Urothelium cell line (cell line): ENCODE measurements at regions not wholly inside any gene's neighbourhood (a gene's known extent, or its start where the extent isn't known, plus 50 kb on each side); places are given as distances from the start of the nearest gene placed in this dataset.
"Not testable (repeated sequence)": the region's sequence is repeated elsewhere in the genome, so short reads cannot be mapped to it uniquely, and the experiment has no call there.

Experiments used
- DNase-seq: peaks from one replicate; pipeline ENCODE4 v3.0.0; 2011; ENCODE audit warnings: low spot score, mixed read lengths
- FAIRE-seq: peaks from 2 replicates; lab custom pipeline; 2011; peaks lifted over from hg19 to GRCh38; lab: Jason Lieb, UNC

- FAIRE-seq: not testable (repeated sequence)
These were observed 1427.3 kb upstream of the SLC10A2 start for GRCh38 chr13:104493502-104493901.

DNA sequence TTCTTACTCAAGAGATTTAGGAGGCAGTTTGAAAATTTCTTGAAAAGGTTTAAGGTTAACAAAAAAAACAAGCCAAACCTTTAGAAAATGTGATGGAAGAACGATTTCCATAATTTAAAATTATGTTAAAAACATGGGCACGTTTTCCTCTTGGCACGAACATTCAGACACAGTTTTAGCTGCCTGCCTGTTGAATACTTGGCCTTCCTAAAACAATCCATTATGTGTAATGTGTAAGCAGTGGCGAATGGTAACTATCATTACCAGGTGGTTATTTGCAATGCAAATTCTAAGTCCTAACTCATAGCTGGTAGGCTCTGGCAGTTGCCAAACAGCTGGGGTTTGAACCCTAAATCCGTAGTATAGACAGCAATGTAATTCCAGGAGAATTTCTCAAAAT lies 1425.7 kb upstream of the SLC10A2 start:
- DNase-seq (no peak), FAIRE-seq (no peak)

More at GRCh38 chr13:104493502-104493901, 1427.3 kb upstream of the SLC10A2 start:
- DNase-seq: not testable (repeated sequence)

DNA sequence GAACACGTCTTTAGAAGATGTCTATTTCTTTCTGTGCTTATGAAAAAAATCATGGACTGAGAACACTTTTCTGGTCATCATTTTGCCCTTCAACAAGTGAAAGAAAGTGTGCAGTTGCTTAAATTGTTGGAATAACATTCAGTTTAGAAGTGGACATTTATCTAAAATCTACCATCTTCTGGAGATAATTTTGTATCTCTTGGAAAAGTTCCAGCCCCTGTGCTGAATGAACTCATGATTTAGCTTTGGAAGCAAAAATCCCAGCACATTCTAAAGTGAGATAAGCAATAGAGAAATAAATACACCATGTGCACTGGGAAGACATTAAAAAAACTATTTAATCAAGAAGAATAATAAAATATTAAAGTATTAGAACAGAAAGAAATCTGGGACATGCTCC lies 1420.8 kb upstream of the SLC10A2 start:
- DNase-seq (no peak), FAIRE-seq (no peak)

- DNase-seq: no peak
- FAIRE-seq: no peak
These were observed 1419.4 kb upstream of the SLC10A2 start for GRCh38 chr13:104485571-104485970.

GRCh38 chr13:104483631-104484030 lies 1417.4 kb upstream of the SLC10A2 start:
- no peak for DNase-seq
- no peak for FAIRE-seq

DNA sequence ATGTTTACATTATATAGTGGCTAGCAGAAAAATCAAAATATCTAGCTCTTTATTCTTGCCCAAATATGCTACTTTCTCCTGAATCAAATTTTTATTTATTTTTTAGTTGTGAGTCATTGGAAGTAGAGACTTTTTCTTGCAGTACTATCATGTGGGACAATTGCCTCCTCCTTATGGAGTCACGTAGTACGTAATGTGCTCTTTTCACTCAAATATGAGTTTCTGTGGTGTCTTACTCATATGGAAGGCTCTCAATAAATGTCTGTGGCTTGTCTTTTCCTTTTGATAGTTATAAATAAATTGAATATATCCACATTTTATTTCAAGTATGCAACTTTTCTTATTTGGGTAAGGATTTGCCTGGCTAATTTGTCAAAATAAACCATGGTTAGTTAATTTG lies 1411.0 kb upstream of the SLC10A2 start:
- no peak for DNase-seq
- FAIRE-seq: no peak

GRCh38 chr13:104473936-104474335 lies 1407.7 kb upstream of the SLC10A2 start:
- FAIRE-seq: no peak
- DNase-seq: no peak

- no peak for DNase-seq
- no peak for FAIRE-seq
These were observed 1399.8 kb upstream of the SLC10A2 start for GRCh38 chr13:104466016-104466415.

- no peak for DNase-seq
- no peak for FAIRE-seq
These were observed 1394.8 kb upstream of the SLC10A2 start for GRCh38 chr13:104461049-104461448.

GRCh38 chr13:104460554-104460953 lies 1394.3 kb upstream of the SLC10A2 start:
- no peak for FAIRE-seq
- DNase-seq: no peak

DNA sequence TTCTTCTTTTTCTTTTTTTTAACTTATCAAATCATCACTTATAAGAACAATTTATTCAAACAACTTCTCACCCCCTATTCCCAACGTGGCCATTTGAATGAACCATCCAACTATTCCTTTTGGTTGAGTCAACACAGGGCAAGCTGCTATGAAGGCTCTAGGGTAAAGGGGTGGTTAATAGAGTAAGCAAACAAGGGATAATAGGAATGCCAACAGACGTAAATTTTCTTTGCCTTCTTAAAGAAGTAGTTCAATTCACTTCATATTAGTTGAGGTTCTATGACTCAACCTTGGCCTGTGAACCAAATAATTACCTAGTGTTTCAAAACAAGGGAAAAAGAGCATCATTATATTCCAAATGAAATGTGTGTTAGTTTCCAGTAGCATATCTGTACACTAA lies 1383.8 kb upstream of the SLC10A2 start:
- DNase-seq (no peak), FAIRE-seq (no peak)

DNA sequence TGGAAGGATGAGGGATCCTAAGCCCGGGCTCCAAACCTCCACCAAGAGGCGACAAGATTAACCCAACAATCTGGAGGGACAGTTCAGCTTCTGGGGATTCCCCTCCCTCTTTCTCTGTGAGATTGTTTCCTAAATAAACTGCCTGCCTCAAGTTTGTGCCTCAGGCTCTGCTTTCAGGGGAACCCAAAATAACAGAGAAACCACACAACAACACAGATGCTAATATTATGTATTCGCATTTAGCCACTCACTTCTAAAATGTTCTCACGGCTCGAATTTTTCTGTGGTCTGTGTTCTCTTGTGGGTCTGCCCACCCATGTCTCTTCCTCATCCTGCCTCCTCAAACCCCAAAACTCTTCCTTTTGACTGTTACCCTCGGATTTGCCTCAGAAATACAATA lies 1381.1 kb upstream of the SLC10A2 start:
- FAIRE-seq: no peak
- DNase-seq: no peak

DNA sequence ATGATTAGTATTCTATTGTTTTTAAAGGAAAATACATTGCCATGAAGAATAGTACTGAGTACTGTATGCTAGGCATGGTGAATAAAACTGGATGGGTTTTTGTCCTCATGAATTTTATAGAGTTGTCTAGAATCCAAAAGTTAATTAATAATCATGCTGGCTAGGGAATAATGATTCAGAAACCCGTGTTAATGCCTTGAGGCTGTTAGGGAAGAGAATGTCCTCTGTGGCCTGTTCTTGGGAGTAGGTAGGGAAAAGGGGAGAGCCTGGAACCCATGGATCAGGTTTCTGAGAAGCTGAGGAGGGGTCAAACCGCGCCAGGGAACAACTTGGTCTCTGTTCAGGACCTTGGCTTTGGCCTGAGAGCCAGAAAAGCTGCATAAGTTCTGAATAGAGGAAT lies 1376.3 kb upstream of the SLC10A2 start:
- no peak for FAIRE-seq
- DNase-seq: no peak

- FAIRE-seq: no peak
These were observed 1370.3 kb upstream of the SLC10A2 start for GRCh38 chr13:104436555-104436954.

DNA sequence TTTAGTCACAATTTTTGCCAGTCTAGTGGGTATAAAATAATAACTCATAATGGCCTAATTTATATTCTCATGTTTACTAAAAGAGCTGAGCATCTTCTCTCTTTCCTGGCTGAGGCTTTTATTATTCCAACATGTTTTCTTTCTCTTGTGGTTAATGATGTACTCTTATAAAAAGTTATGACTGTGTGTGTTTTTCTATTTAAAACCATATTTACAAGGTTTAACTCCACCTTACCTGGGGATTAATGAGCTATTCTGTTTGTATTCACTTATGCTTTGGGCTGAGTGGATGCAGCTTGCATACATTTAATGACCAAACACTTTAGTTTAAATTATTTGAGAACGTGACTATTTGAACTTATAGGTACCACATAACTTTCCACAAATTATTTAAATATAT lies 1365.7 kb upstream of the SLC10A2 start:
- DNase-seq (no peak), FAIRE-seq (no peak)

More at GRCh38 chr13:104436555-104436954, 1370.3 kb upstream of the SLC10A2 start:
- no peak for DNase-seq

DNA sequence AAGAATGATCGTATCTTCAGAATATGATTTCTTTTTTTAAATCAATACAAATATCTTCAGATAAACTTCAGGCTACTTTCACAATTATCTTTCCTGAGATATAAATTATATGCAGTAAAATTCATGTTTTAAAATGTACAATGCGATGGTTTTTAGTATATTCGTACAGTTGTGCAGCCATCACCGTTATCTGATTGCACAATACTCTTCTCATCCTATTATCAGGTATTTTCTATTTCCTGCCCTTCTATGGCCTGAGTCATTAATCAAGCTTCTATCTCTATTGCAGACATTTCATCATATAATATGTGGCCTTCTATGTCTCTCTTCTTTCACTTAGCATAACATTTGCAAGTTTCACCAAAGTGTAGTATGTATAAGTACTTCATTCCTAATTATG lies 1360.2 kb upstream of the SLC10A2 start:
- no peak for FAIRE-seq
- DNase-seq: no peak

- DNase-seq (no peak), FAIRE-seq (no peak)
These were observed 1356.5 kb upstream of the SLC10A2 start for GRCh38 chr13:104422668-104423067.

- FAIRE-seq (no peak), DNase-seq (no peak)
These were observed 1350.8 kb upstream of the SLC10A2 start for GRCh38 chr13:104416973-104417372.

- FAIRE-seq (no peak), DNase-seq (no peak)
These were observed 1348.6 kb upstream of the SLC10A2 start for GRCh38 chr13:104414771-104415170.

- FAIRE-seq (no peak), DNase-seq (no peak)
These were observed 1348.0 kb upstream of the SLC10A2 start for GRCh38 chr13:104414181-104414580.

DNA sequence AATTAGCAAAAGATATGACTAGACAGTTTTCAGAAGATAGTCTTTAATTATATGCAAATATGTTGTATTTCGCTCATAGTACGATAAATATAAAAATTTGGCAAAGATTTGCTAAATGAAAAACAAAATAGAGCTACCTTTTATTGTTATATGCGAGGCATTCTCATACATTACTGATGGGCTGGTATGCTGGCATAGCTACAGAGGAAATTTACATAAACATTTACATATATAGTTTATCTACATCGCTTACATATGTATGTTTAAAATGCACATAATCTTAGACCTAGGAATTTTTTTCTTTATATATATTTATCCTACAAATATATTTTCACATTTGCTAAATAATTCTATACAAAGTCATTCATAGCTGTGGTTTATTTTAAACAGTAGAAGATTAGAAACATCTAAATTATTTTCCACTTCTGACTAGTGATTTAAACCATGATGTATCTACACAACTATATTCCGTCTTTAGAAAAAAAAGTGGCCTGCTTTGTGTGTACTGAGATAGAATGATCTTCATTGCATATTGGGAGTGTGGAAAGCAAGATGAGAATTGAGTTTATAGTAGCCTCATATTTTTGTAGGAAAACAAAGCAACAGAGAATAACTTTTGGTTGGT lies 1345.0 kb upstream of the SLC10A2 start:
- no peak for DNase-seq
- no peak for FAIRE-seq

DNA sequence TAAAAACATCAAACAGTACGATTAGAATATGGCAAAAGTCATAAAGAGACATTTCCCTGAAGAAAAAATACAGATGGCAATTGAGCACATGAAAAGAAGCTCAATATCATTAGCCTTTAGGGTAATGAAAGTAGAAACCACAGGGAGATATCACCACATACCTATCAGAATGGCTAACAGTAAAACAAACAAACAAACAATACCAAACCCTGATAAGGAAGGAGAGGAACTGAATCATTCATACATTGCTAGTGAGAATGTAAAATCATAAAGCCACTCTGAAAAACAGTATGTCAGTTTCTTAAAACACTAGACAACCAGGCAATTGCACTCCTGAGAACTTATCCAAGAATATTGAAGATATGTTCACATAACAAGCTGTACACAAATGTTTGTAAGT lies 1342.5 kb upstream of the SLC10A2 start:
- FAIRE-seq (no peak), DNase-seq (no peak)

- DNase-seq (no peak), FAIRE-seq (no peak)
These were observed 1338.1 kb upstream of the SLC10A2 start for GRCh38 chr13:104404325-104404724.
